ENCODE measurements at regions not wholly inside any gene's neighbourhood (a gene's known extent, or its start where the extent isn't known, plus 50 kb on each side); places are given as distances from the start of the nearest gene placed in this dataset.

GRCh38 chr1:148402152-148403084, 80.7 kb downstream of the PPIAL4G start (continued):
- TF ChIP-seq ZFP91 (CRISPR knock-in tag; IDR thresholded peaks at IDR 0.05; ENCODE audit: borderline replicate concordance) (peak; percentile 12; the same call in 1 of the 2 replicates), ZFY (CRISPR knock-in tag; IDR thresholded peaks at IDR 0.05) (0 out of 2 replicates have a peak, but pooled peaks have one; percentile 33), CTCF (CRISPR knock-in tag; IDR thresholded peaks at IDR 0.05) (peak; percentile 20), UBTF (CRISPR knock-in tag; IDR thresholded peaks at IDR 0.05) (peak; percentile 68), ELF3 (CRISPR knock-in tag; IDR thresholded peaks at IDR 0.05) (peak; percentile 58; the same call in 1 of the 2 replicates), GATAD1 (CRISPR knock-in tag; IDR thresholded peaks at IDR 0.05) (peak; percentile 74), ZNF580 (CRISPR knock-in tag; IDR thresholded peaks at IDR 0.05; ENCODE audit: borderline replicate concordance, low read depth) (peak; percentile 70; the same call in 1 of the 2 replicates), MYC (CRISPR knock-in tag; IDR thresholded peaks at IDR 0.05; ENCODE audit: borderline replicate concordance) (0 out of 2 replicates have a peak, but pooled peaks have one; percentile 60), MED1 (CRISPR knock-in tag; IDR thresholded peaks at IDR 0.05) (peak; percentile 69), ZNF780A (CRISPR knock-in tag; IDR thresholded peaks at IDR 0.05) (peak; percentile 48; the same call in 1 of the 2 replicates), SP5 (CRISPR knock-in tag; IDR thresholded peaks at IDR 0.05; ENCODE audit: borderline replicate concordance, low read depth) (0 out of 2 replicates have a peak, but pooled peaks have one; percentile 27), TBX2 (CRISPR knock-in tag; IDR thresholded peaks at IDR 0.05; ENCODE audit: borderline replicate concordance) (peak; percentile 52; the same call in 1 of the 2 replicates), ZBTB20 (CRISPR knock-in tag; IDR thresholded peaks at IDR 0.05; ENCODE audit: borderline replicate concordance, low read depth) (0 out of 2 replicates have a peak, but pooled peaks have one; percentile 32), SPEN (CRISPR knock-in tag; IDR thresholded peaks at IDR 0.05; ENCODE audit: low read depth) (peak; percentile 25; the same call in 1 of the 2 replicates), SNAPC5 (CRISPR knock-in tag; IDR thresholded peaks at IDR 0.05; ENCODE audit: borderline replicate concordance) (peak; percentile 99), TBP (CRISPR knock-in tag; IDR thresholded peaks at IDR 0.05) (0 out of 2 replicates have a peak, but pooled peaks have one; percentile 29), ZMYM4 (CRISPR knock-in tag; IDR thresholded peaks at IDR 0.05) (peak; percentile 38; the same call in 1 of the 2 replicates)
